Subcutaneous abdominal adipose tissue (tissue), 5 donors: ENCODE measurements at regions not wholly inside any gene's neighbourhood (a gene's known extent, or its start where the extent isn't known, plus 50 kb on each side); places are given as distances from the start of the nearest gene placed in this dataset.

Experiments
- H3K27ac ChIP-seq: one replicate; pipeline ENCODE4 v1.7.0; 2013; ENCODE audit warnings: low read depth, mild to moderate bottlenecking, inconsistent platforms, low read length, moderate library complexity
- H3K27me3 ChIP-seq, 5 donors: one replicate each; pipeline ENCODE4 v1.7.0; 2013; ENCODE audit warnings: low read length in 5 of 5, inconsistent platforms in 1 of 5; ENCODE audit not compliant: control insufficient read depth in 5 of 5, insufficient read depth in 4 of 5
- H3K36me3 ChIP-seq, 5 donors: one replicate each; pipeline ENCODE4 v1.7.0; 2013; ENCODE audit warnings: low read length in 5 of 5; ENCODE audit not compliant: control insufficient read depth in 5 of 5, insufficient read depth in 5 of 5
- H3K4me1 ChIP-seq, 5 donors: one replicate each; pipeline ENCODE4 v1.7.0; 2013; ENCODE audit warnings: low read length in 5 of 5, mild to moderate bottlenecking in 3 of 5, moderate library complexity in 1 of 5; ENCODE audit not compliant: control insufficient read depth in 5 of 5, insufficient read depth in 5 of 5
- H3K4me3 ChIP-seq, 5 donors: one replicate each; pipeline ENCODE4 v1.7.0; 2013; ENCODE audit warnings: low read length in 5 of 5, low read depth in 1 of 5
- H3K9ac ChIP-seq, 5 donors: one replicate each; pipeline ENCODE4 v1.7.0; 2013; ENCODE audit warnings: low read length in 5 of 5, mild to moderate bottlenecking in 4 of 5, moderate library complexity in 3 of 5
- H3K9me3 ChIP-seq, 5 donors: one replicate each; pipeline ENCODE4 v1.7.0; 2013; ENCODE audit warnings: low read length in 5 of 5; ENCODE audit not compliant: control insufficient read depth in 5 of 5
- donor health status: healthy.
- donor health status: healthy.
- donor health status: healthy.
- donor health status: healthy.
- donor health status: healthy.

GRCh38 chr2:5980450-5981190 lies 288.4 kb downstream of the SOX11 start:
- Histone ChIP-seq H3K9me3 (no peaks in the 10 kb centered on the region), H3K4me3 (no peak overlapping the region), H3K36me3 (no peaks in the 10 kb centered on the region), H3K27ac (no peak overlapping the region), H3K4me1 (peaks cover 0 to 8% (median 0%) of the 10 kb centered on the region in 5 donors), H3K27me3 (peaks cover 0 to 20% (median 11%) of the 10 kb centered on the region in 5 donors), H3K9ac (no peak overlapping the region)

GRCh38 chr2:5982193-5982902 lies 290.2 kb downstream of the SOX11 start:
- Histone ChIP-seq H3K4me1 (peaks cover 0 to 8% (median 0%) of the 10 kb centered on the region in 5 donors), H3K9ac (no peak overlapping the region), H3K27ac (no peak overlapping the region), H3K36me3 (no peaks in the 10 kb centered on the region), H3K27me3 (peaks cover 0 to 20% (median 11%) of the 10 kb centered on the region in 5 donors), H3K9me3 (no peaks in the 10 kb centered on the region), H3K4me3 (no peak overlapping the region)

GRCh38 chr2:5982903-5983265 lies 290.7 kb downstream of the SOX11 start:
- peaks cover 0 to 20% (median 11%) of the 10 kb centered on the region in 5 donors for H3K27me3 ChIP-seq
- peaks cover 0 to 8% (median 0%) of the 10 kb centered on the region in 5 donors for H3K4me1 ChIP-seq
- H3K9ac ChIP-seq, result no peak overlapping the region
- H3K36me3 ChIP-seq, result no peaks in the 10 kb centered on the region
- H3K4me3 ChIP-seq, result no peak overlapping the region
- no peak overlapping the region for H3K27ac ChIP-seq
- no peaks in the 10 kb centered on the region for H3K9me3 ChIP-seq

GRCh38 chr2:5983511-5984272 lies 291.5 kb downstream of the SOX11 start:
- Histone ChIP-seq H3K9me3 (no peaks in the 10 kb centered on the region), H3K27me3 (peaks cover 0 to 20% (median 11%) of the 10 kb centered on the region in 5 donors), H3K27ac (no peak overlapping the region), H3K4me1 (peaks cover 0 to 8% (median 0%) of the 10 kb centered on the region in 5 donors), H3K4me3 (no peak overlapping the region), H3K9ac (no peak overlapping the region), H3K36me3 (no peaks in the 10 kb centered on the region)

- Histone ChIP-seq H3K36me3 (no peaks in the 10 kb centered on the region), H3K27ac (no peak overlapping the region), H3K4me3 (no peak overlapping the region), H3K4me1 (peaks cover 0 to 8% (median 0%) of the 10 kb centered on the region in 5 donors), H3K9me3 (no peaks in the 10 kb centered on the region), H3K9ac (no peak overlapping the region), H3K27me3 (peaks cover 0 to 20% (median 11%) of the 10 kb centered on the region in 5 donors)
Measured at GRCh38 chr2:5984273-5984655, 292.1 kb downstream of the SOX11 start.

- Histone ChIP-seq H3K27ac (no peak overlapping the region), H3K9ac (no peak overlapping the region), H3K9me3 (no peaks in the 10 kb centered on the region), H3K27me3 (peaks cover 0 to 20% (median 11%) of the 10 kb centered on the region in 5 donors), H3K4me1 (peaks cover 0 to 8% (median 0%) of the 10 kb centered on the region in 5 donors), H3K36me3 (no peaks in the 10 kb centered on the region), H3K4me3 (no peak overlapping the region)
Measured at GRCh38 chr2:5984946-5985345, 292.8 kb downstream of the SOX11 start.

GRCh38 chr2:5985536-5986385 lies 293.6 kb downstream of the SOX11 start:
- H3K27me3 ChIP-seq, result peaks cover 0 to 15% (median 11%) of the 10 kb centered on the region in 5 donors
- H3K4me1 ChIP-seq, result peaks cover 0 to 8% (median 0%) of the 10 kb centered on the region in 5 donors
- no peak overlapping the region for H3K4me3 ChIP-seq
- H3K36me3 ChIP-seq, result no peaks in the 10 kb centered on the region
- no peak overlapping the region for H3K27ac ChIP-seq
- H3K9ac ChIP-seq, result no peak overlapping the region
- no peaks in the 10 kb centered on the region for H3K9me3 ChIP-seq

- Histone ChIP-seq H3K4me1 (no peaks in the 10 kb centered on the region), H3K9me3 (no peaks in the 10 kb centered on the region), H3K27me3 (peaks cover 0 to 8% (median 3%) of the 10 kb centered on the region in 5 donors), H3K27ac (no peak overlapping the region), H3K9ac (no peak overlapping the region), H3K4me3 (no peak overlapping the region), H3K36me3 (no peaks in the 10 kb centered on the region)
Measured at GRCh38 chr2:5986801-5987787, 294.9 kb downstream of the SOX11 start.
